H9 (cell line): ENCODE measurements at regions not wholly inside any gene's neighbourhood (a gene's known extent, or its start where the extent isn't known, plus 50 kb on each side); places are given as distances from the start of the nearest gene placed in this dataset.

Experiments
- DNase-seq: peaks from one replicate; pipeline ENCODE4 v3.0.0-alpha.2; 2017
- H2AFZ ChIP-seq: one replicate; pipeline ENCODE4 v1.6.1; 2013; ENCODE audit warnings: mild to moderate bottlenecking, low read length, control low read depth, moderate library complexity
- H2AK5ac ChIP-seq: 2 replicates; pipeline ENCODE4 v1.6.1; 2013; ENCODE audit warnings: low read length, control low read depth, mixed read lengths; ENCODE audit not compliant: insufficient read length
- H2BK120ac ChIP-seq: one replicate; pipeline ENCODE4 v1.6.1; 2013; ENCODE audit warnings: low read depth, mild to moderate bottlenecking, low read length, control low read depth, inconsistent platforms; ENCODE audit not compliant: poor library complexity, severe bottlenecking
- H2BK12ac ChIP-seq: 2 replicates; pipeline ENCODE4 v1.6.1; 2013; ENCODE audit warnings: low read length, control low read depth, mixed read lengths, low read depth; ENCODE audit not compliant: insufficient read length
- H2BK15ac ChIP-seq: 2 replicates; pipeline ENCODE4 v1.6.1; 2013; ENCODE audit warnings: low read depth, low read length, control low read depth
- H2BK20ac ChIP-seq: one replicate; pipeline ENCODE4 v1.6.1; 2013; ENCODE audit warnings: low read depth, mild to moderate bottlenecking, low read length, control low read depth, inconsistent platforms; ENCODE audit not compliant: poor library complexity, severe bottlenecking
- H2BK5ac ChIP-seq: 2 replicates; pipeline ENCODE4 v1.6.1; 2013; ENCODE audit warnings: low read length, control low read depth, mixed read lengths; ENCODE audit not compliant: insufficient read length
- H3K14ac ChIP-seq: 2 replicates; pipeline ENCODE4 v1.6.1; 2013; ENCODE audit warnings: low read length, control low read depth; ENCODE audit not compliant: insufficient read depth
- H3K18ac ChIP-seq: 2 replicates; pipeline ENCODE4 v1.6.1; 2013; ENCODE audit warnings: low read depth, mild to moderate bottlenecking, mixed read lengths, low read length, control low read depth; ENCODE audit not compliant: insufficient read length
- H3K23ac ChIP-seq: 2 replicates; pipeline ENCODE4 v1.6.1; 2013; ENCODE audit warnings: low read length, control low read depth, mixed read lengths, low read depth; ENCODE audit not compliant: insufficient read length
- H3K23me2 ChIP-seq: 2 replicates; pipeline ENCODE4 v1.6.1; 2013; ENCODE audit warnings: low read depth, mild to moderate bottlenecking, mixed read lengths, low read length, control low read depth; ENCODE audit not compliant: insufficient read length, poor library complexity, severe bottlenecking
- H3K27ac ChIP-seq: 2 replicates; pipeline ENCODE4 v1.5.1; 2013; ENCODE audit warnings: low read length, control low read depth, mixed read lengths, low read depth; ENCODE audit not compliant: insufficient read length
- H3K27me3 ChIP-seq: 2 replicates; pipeline ENCODE4 v1.6.1; 2013; ENCODE audit warnings: low read length, control low read depth, inconsistent platforms; ENCODE audit not compliant: insufficient read depth
- H3K4ac ChIP-seq: 2 replicates; pipeline ENCODE4 v1.6.1; 2013; ENCODE audit warnings: low read depth, mild to moderate bottlenecking, control low read depth, inconsistent platforms, low read length, moderate library complexity
- H3K4me1 ChIP-seq: 2 replicates; pipeline ENCODE4 v1.6.1; 2013; ENCODE audit warnings: low read length, control low read depth, inconsistent platforms; ENCODE audit not compliant: insufficient read depth
- H3K4me2 ChIP-seq: 2 replicates; pipeline ENCODE4 v1.6.1; 2013; ENCODE audit warnings: low read length, control low read depth, mixed read lengths; ENCODE audit not compliant: insufficient read length, insufficient read depth
- H3K56ac ChIP-seq: 2 replicates; pipeline ENCODE4 v1.6.1; 2013; ENCODE audit warnings: low read depth, mild to moderate bottlenecking, mixed read lengths, low read length, control low read depth; ENCODE audit not compliant: insufficient read length
- H3K79me1 ChIP-seq: 2 replicates; pipeline ENCODE4 v1.6.1; 2013; ENCODE audit warnings: low read depth, mild to moderate bottlenecking, moderate library complexity, low read length, control low read depth, inconsistent platforms; ENCODE audit not compliant: insufficient read depth, poor library complexity, severe bottlenecking
- H3K79me2 ChIP-seq: 2 replicates; pipeline ENCODE4 v1.6.1; 2013; ENCODE audit warnings: low read length, control low read depth, inconsistent platforms; ENCODE audit not compliant: insufficient read depth
- H3K9ac ChIP-seq: 2 replicates; pipeline ENCODE4 v1.6.1; 2013; ENCODE audit warnings: low read length, control low read depth, mixed read lengths; ENCODE audit not compliant: insufficient read length; ENCODE audit errors: extremely low read depth
- H3K9me3 ChIP-seq: one replicate; pipeline ENCODE4 v1.6.1; 2013; ENCODE audit warnings: low read depth, low read length, inconsistent platforms; ENCODE audit not compliant: control insufficient read depth
- H3T11ph ChIP-seq: one replicate; pipeline ENCODE4 v1.6.1; 2013; ENCODE audit warnings: mild to moderate bottlenecking, low read length, control low read depth, inconsistent platforms
- H4K20me1 ChIP-seq: one replicate; pipeline ENCODE4 v1.6.1; 2013; ENCODE audit not compliant: control insufficient read depth, insufficient read length, insufficient read depth
- H4K5ac ChIP-seq: 2 replicates; pipeline ENCODE4 v1.6.1; 2013; ENCODE audit warnings: low read depth, mild to moderate bottlenecking, mixed read lengths, low read length, control low read depth; ENCODE audit not compliant: insufficient read length
- H4K8ac ChIP-seq: replicated peaks from 2 replicates; pipeline ENCODE4 v1.6.1; 2013; ENCODE audit warnings: low read length, control low read depth, mixed read lengths, low read depth; ENCODE audit not compliant: insufficient read length
- H4K91ac ChIP-seq: 2 replicates; pipeline ENCODE4 v1.6.1; 2013; ENCODE audit warnings: low read depth, mild to moderate bottlenecking, moderate library complexity, mixed read lengths, low read length, control low read depth; ENCODE audit not compliant: insufficient read length
- H3K27ac Mint-ChIP-seq, 3 experiments: 2 replicates in 2 of 3; 3 replicates in 1 of 3; pipeline ENCODE4 v1.8.0; 2020 to 2021; ENCODE audit warnings: mixed read lengths in 3 of 3, mild to moderate bottlenecking in 1 of 3, moderate library complexity in 1 of 3
- H3K27me3 Mint-ChIP-seq: 2 replicates; pipeline ENCODE4 v1.8.0; 2021; ENCODE audit warnings: low read depth, mild to moderate bottlenecking, moderate library complexity, mixed read lengths
- H3K36me3 Mint-ChIP-seq, 3 experiments: 2 replicates in 2 of 3; 3 replicates in 1 of 3; pipeline ENCODE4 v1.8.0; 2020 to 2021; ENCODE audit warnings: low read depth in 3 of 3, mixed read lengths in 3 of 3; ENCODE audit not compliant: insufficient read depth in 1 of 3
- H3K4me1 Mint-ChIP-seq, 2 experiments: 2 replicates each; pipeline ENCODE4 v1.8.0; 2020; ENCODE audit warnings: mixed read lengths in 2 of 2
- H3K4me3 Mint-ChIP-seq, 2 experiments: 2 replicates in 1 of 2; 3 replicates in 1 of 2; pipeline ENCODE4 v1.8.0; 2020 to 2021; ENCODE audit warnings: mild to moderate bottlenecking in 2 of 2, mixed read lengths in 2 of 2, moderate library complexity in 1 of 2
- H3K9me3 Mint-ChIP-seq, 2 experiments: 2 replicates in 1 of 2; 3 replicates in 1 of 2; pipeline ENCODE4 v1.8.0; 2020; ENCODE audit warnings: mild to moderate bottlenecking in 2 of 2, mixed read lengths in 2 of 2, moderate library complexity in 1 of 2
- WGBS: extraction: QIAGEN DNeasy Blood & Tissue Kit; methylation state at CpG from one replicate; pipeline ENCODE4 v1.1.7; 2013; ENCODE audit warnings: missing lambda C conversion rate, low lambda C conversion rate, mixed read lengths; ENCODE audit not compliant: insufficient read length; ENCODE audit errors: extremely low coverage; 5-methylcytosine and 5-hydroxymethylcytosine counted together
- TF ChIP-seq, protein P1 (sequence below): fragments of 200-600 bp; sonication (generic); conservative IDR thresholded peaks from 3 replicates; pipeline ENCODE4 v1.8.0; 2021; ENCODE audit warnings: antibody characterized with exemption, mild to moderate bottlenecking

DNA sequence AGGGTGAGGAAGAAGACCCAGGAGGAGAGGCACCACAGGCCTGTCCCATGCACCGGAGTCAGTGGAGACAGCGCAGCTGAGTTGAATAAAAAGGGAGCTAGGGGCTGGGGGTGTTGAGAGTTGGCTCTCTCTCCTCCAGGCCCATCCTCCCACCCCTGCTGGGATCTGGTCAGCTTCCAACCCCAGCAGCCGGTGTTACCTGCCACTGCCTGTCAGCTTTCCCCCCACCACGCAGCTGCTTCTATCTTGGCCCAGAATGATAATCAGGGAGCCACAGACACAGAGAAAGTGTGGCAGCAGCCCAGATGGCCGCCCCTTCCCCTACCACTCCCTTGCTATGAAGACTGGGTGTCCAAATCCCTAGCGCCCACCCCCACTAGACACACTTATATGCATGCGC, 120.6 kb upstream of the RPL38 start:
- Mint-ChIP-seq H3K9me3 (peaks cover 7 to 8% of the 10 kb centered on the region in 2 experiments; a peak in 4 of 5 replicates), H3K4me3 (no peak overlapping the region), H3K36me3 (peaks cover 0 to 8% (median 0%) of the 10 kb centered on the region in 3 experiments; a peak in 3 of 7 replicates), H3K27me3 (peaks cover 13% of the 10 kb centered on the region), H3K4me1 (peaks cover 6 to 10% of the 10 kb centered on the region in 2 experiments; a peak in 3 of 4 replicates), H3K27ac (peak overlapping the region in 1 of 3 experiments; percentile 65; a peak in 1 of 7 replicates)
- H3K56ac ChIP-seq = no peak overlapping the region
- H3T11ph ChIP-seq = no peak overlapping the region
- no peak overlapping the region for H4K5ac ChIP-seq
- H2BK20ac ChIP-seq = no peak overlapping the region
- no peak overlapping the region for H2AK5ac ChIP-seq
- no CpG with 5 or more reads among the region's 7 CpGs for WGBS
- H2BK15ac ChIP-seq = no peak overlapping the region
- H4K91ac ChIP-seq = no peak overlapping the region
- H3K4me2 ChIP-seq = no peak overlapping the region
- H3K79me2 ChIP-seq = no peaks in the 10 kb centered on the region
- H2BK5ac ChIP-seq = no peak overlapping the region
- no peaks in the 10 kb centered on the region for H3K4me1 ChIP-seq
- no peaks in the 10 kb centered on the region for H3K79me1 ChIP-seq
- H3K18ac ChIP-seq = no peak overlapping the region
- no peak overlapping the region for H3K27ac ChIP-seq
- H3K9ac ChIP-seq = no peak overlapping the region
- no peak overlapping the region for H2BK12ac ChIP-seq
- H3K27me3 ChIP-seq = no peaks in the 10 kb centered on the region
- no peak overlapping the region for H4K8ac ChIP-seq
- TF ChIP-seq, protein P1, sequence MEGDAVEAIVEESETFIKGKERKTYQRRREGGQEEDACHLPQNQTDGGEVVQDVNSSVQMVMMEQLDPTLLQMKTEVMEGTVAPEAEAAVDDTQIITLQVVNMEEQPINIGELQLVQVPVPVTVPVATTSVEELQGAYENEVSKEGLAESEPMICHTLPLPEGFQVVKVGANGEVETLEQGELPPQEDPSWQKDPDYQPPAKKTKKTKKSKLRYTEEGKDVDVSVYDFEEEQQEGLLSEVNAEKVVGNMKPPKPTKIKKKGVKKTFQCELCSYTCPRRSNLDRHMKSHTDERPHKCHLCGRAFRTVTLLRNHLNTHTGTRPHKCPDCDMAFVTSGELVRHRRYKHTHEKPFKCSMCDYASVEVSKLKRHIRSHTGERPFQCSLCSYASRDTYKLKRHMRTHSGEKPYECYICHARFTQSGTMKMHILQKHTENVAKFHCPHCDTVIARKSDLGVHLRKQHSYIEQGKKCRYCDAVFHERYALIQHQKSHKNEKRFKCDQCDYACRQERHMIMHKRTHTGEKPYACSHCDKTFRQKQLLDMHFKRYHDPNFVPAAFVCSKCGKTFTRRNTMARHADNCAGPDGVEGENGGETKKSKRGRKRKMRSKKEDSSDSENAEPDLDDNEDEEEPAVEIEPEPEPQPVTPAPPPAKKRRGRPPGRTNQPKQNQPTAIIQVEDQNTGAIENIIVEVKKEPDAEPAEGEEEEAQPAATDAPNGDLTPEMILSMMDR = no peak
- no peaks in the 10 kb centered on the region for H4K20me1 ChIP-seq
- H3K23me2 ChIP-seq = no peaks in the 10 kb centered on the region
- no peak overlapping the region for H3K23ac ChIP-seq
- no peak for DNase-seq
- H3K9me3 ChIP-seq = no peaks in the 10 kb centered on the region
- no peak overlapping the region for H3K4ac ChIP-seq
- no peak overlapping the region for H2BK120ac ChIP-seq
- no peak overlapping the region; the same call in 1 of the 2 replicates for H3K14ac ChIP-seq
- H2AFZ ChIP-seq = no peak overlapping the region
